ACHN (cell line): ENCODE measurements at regions not wholly inside any gene's neighbourhood (a gene's known extent, or its start where the extent isn't known, plus 50 kb on each side); places are given as distances from the start of the nearest gene placed in this dataset.

Source experiments
- DNase-seq: peaks from one replicate; pipeline ENCODE4 v3.0.0-alpha.2; 2015
- in situ Hi-C: cut with HindIII; loops from 2 replicates; pipeline ENCODE4 v1.10.0; 2017; ENCODE audit warnings: low sequenced_read_pairs, low pct_ligation_motif_present, low pct_unique_long_range_greater_than_20kb

GRCh38 chr3:165403666-165404065 is 207.5 kb upstream of the SLITRK3 start:
- DNase-seq = no peak
- in situ Hi-C loops = no loop called here

GRCh38 chr3:165395188-165395587 is 199.0 kb upstream of the SLITRK3 start:
- in situ Hi-C loops = no loop called here
- no peak for DNase-seq

- in situ Hi-C loops = no loop called here
- DNase-seq = no peak
These were observed 197.3 kb upstream of the SLITRK3 start for GRCh38 chr3:165393461-165393860.

GRCh38 chr3:165390166-165390565 is 194.0 kb upstream of the SLITRK3 start:
- DNase-seq = peak; percentile 19
- in situ Hi-C loops = no loop called here

- in situ Hi-C loops = no loop called here
- DNase-seq = no peak
These were observed 193.5 kb upstream of the SLITRK3 start for GRCh38 chr3:165389653-165390052.

- in situ Hi-C loops = no loop called here
- no peak for DNase-seq
These were observed 192.9 kb upstream of the SLITRK3 start for GRCh38 chr3:165389064-165389463.

- in situ Hi-C loops = no loop called here
- DNase-seq = no peak
These were observed 187.2 kb upstream of the SLITRK3 start for GRCh38 chr3:165383381-165383780.

- DNase-seq = no peak
- in situ Hi-C loops = no loop called here
These were observed 186.5 kb upstream of the SLITRK3 start for GRCh38 chr3:165382672-165383071.

GRCh38 chr3:165378761-165379160 is 182.6 kb upstream of the SLITRK3 start:
- DNase-seq = no peak
- in situ Hi-C loops = no loop called here

- in situ Hi-C loops = no loop called here
- DNase-seq = no peak
These were observed 162.8 kb upstream of the SLITRK3 start for GRCh38 chr3:165359005-165359404.

- in situ Hi-C loops = no loop called here
These were observed 159.1 kb upstream of the SLITRK3 start for GRCh38 chr3:165355316-165355715.

GRCh38 chr3:165347526-165347925 is 151.3 kb upstream of the SLITRK3 start:
- in situ Hi-C loops = no loop called here
- no peak for DNase-seq

More at GRCh38 chr3:165355316-165355715, 159.1 kb upstream of the SLITRK3 start:
- DNase-seq = no peak

GRCh38 chr3:165346503-165346902 is 150.3 kb upstream of the SLITRK3 start:
- in situ Hi-C loops = no loop called here
- DNase-seq = no peak

GRCh38 chr3:165343185-165343584 is 147.0 kb upstream of the SLITRK3 start:
- no peak for DNase-seq
- in situ Hi-C loops = no loop called here

GRCh38 chr3:165339753-165340152 is 143.6 kb upstream of the SLITRK3 start:
- in situ Hi-C loops = no loop called here
- peak; percentile 40 for DNase-seq

- no peak for DNase-seq
- in situ Hi-C loops = no loop called here
These were observed 140.6 kb upstream of the SLITRK3 start for GRCh38 chr3:165336786-165337185.
